ENCODE measurements at regions not wholly inside any gene's neighbourhood (a gene's known extent, or its start where the extent isn't known, plus 50 kb on each side); places are given as distances from the start of the nearest gene placed in this dataset.

DNA sequence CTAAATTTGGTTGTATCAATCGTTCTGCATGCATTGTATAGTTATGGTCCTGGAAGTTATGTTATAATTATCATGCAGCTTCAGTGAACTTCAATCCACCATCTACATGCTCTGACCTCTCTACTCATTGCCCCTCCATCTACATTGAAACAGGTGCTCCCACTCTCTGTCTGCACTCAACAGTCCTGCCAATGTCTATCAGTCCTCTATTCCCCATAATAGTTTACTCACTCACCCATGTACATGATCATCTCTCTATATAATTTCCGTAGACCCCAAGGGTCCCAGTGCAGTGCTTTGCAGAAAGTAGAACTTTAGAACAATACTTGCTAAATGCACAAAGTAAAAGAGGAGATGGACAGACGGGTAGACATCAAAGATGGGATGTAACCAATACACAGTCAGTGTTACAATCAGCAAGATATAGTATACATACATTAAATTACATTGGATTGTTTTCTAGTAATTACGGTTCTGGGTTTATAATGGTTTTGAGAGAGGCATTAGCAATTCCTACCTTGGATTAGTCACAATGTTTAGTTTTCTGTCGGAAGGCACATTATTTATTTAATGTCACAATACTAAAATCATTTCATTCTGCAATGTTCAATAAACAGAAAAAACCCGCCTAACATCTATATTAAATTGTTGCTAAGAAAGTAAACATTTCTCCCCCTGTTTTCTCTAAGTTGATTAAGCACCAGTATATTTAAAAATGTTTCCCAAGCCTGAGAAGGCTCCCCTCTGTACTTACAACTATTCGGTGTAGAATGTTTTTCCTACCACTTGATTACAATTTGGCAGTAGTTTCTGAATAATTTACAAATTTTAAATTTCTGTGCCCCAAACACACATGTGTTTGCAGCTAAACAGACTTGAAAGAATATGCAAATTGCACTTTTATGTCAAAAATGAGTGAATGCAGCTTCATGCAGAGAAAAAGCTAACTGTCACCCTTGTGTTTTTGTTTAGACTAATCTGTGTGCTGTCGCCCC, 94.4 kb upstream of the SIX2 start:
- H3K36me3 ChIP-seq (ENCODE audit: low read depth, low read length): no peaks in the 10 kb centered on the region
- no peaks in the 10 kb centered on the region for H3K9me3 ChIP-seq (ENCODE audit: low read length)
- H3K4me3 ChIP-seq (ENCODE audit: low read length): peak overlapping the region; percentile 33; the same call in 1 of the 2 replicates
- BruUV-seq (replicated peaks): no TSS peak
- TF ChIP-seq EZH2 (IDR thresholded peaks at IDR 0.05; ENCODE audit: low read length, unreplicated experiment): no peak
- TF ChIP-seq, protein P1, sequence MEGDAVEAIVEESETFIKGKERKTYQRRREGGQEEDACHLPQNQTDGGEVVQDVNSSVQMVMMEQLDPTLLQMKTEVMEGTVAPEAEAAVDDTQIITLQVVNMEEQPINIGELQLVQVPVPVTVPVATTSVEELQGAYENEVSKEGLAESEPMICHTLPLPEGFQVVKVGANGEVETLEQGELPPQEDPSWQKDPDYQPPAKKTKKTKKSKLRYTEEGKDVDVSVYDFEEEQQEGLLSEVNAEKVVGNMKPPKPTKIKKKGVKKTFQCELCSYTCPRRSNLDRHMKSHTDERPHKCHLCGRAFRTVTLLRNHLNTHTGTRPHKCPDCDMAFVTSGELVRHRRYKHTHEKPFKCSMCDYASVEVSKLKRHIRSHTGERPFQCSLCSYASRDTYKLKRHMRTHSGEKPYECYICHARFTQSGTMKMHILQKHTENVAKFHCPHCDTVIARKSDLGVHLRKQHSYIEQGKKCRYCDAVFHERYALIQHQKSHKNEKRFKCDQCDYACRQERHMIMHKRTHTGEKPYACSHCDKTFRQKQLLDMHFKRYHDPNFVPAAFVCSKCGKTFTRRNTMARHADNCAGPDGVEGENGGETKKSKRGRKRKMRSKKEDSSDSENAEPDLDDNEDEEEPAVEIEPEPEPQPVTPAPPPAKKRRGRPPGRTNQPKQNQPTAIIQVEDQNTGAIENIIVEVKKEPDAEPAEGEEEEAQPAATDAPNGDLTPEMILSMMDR (conservative IDR thresholded peaks at IDR 0.05; ENCODE audit: low read depth, low read length): no peak
- no peak for TF ChIP-seq EZH2phosphoT487 (IDR thresholded peaks at IDR 0.05; ENCODE audit: borderline replicate concordance, low read length)
- no peaks in the 10 kb centered on the region for H3K27me3 ChIP-seq (ENCODE audit: low read length)
- H3K79me2 ChIP-seq (ENCODE audit: low read length): no peaks in the 10 kb centered on the region
- no peaks in the 10 kb centered on the region for H4K20me1 ChIP-seq (ENCODE audit: low read length)
- no peaks in the 10 kb centered on the region for H3F3A ChIP-seq (ENCODE audit: low read length, unreplicated experiment)
- H2AFZ ChIP-seq (ENCODE audit: low read length): no peak overlapping the region
- peak overlapping the region; percentile 57 for H3K9ac ChIP-seq (ENCODE audit: low read length)
- ChIA-PET CTCF (no interaction called here), POLR2A (ENCODE audit: unreplicated experiment) (no interaction called here)
- peak overlapping the region; percentile 89 for H3K27ac ChIP-seq (ENCODE audit: low read length)
- peak overlapping the region; percentile 74 for H3K4me2 ChIP-seq (ENCODE audit: low read length)
- intact Hi-C loops (cut with micrococcal nuclease): loop anchor here (1.0 to 5.0 kb wide), 3 partner anchors 17 to 139 kb away; no protein-coding TSS in a partner anchor
- ATAC-seq (peak; percentile 86), DNase-seq (peak; percentile 94)
- H3K9me2 ChIP-seq (replicated peaks; ENCODE audit: low read length): no peaks in the 10 kb centered on the region
- H3K4me1 ChIP-seq (ENCODE audit: insufficient read depth, low read length): peaks cover 38% of the 10 kb centered on the region

DNA sequence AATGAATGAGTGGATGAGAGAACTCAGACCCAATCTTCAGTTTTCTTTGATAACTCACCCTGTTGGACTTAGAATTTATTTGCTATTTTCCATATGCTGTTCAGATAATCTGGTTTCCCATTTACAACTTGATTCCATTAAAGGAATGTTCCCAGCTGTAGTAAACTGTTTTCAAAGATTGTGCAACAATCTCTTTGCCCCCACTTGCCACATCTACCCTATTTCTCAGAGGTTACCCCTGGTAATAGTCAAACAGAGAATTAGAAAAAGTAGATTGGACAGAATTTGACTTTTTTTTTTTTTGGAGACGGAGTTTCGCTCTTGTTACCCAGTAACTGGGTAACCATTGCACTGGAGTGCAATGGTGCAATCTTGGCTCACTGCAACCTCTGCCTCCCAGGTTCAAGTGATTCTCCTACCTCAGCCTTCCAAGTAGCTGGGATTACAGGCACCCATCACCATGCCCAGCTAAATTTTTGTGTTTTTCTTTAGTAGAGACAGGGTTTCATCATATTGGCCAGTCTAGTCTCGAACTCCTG, 93.4 kb upstream of the SIX2 start:
- Histone ChIP-seq H2AFZ (ENCODE audit: low read length) (no peak overlapping the region), H3K36me3 (ENCODE audit: low read depth, low read length) (no peaks in the 10 kb centered on the region), H3K9me2 (replicated peaks; ENCODE audit: low read length) (no peaks in the 10 kb centered on the region), H3K4me2 (ENCODE audit: low read length) (peak overlapping the region; percentile 45), H3K9me3 (ENCODE audit: low read length) (no peaks in the 10 kb centered on the region), H4K20me1 (ENCODE audit: low read length) (no peaks in the 10 kb centered on the region), H3K27me3 (ENCODE audit: low read length) (no peaks in the 10 kb centered on the region), H3F3A (ENCODE audit: low read length, unreplicated experiment) (no peaks in the 10 kb centered on the region), H3K4me1 (ENCODE audit: insufficient read depth, low read length) (peaks cover 38% of the 10 kb centered on the region), H3K79me2 (ENCODE audit: low read length) (no peaks in the 10 kb centered on the region), H3K9ac (ENCODE audit: low read length) (peak overlapping the region; percentile 8; the same call in 1 of the 2 replicates), H3K27ac (ENCODE audit: low read length) (peak overlapping the region; percentile 43), H3K4me3 (ENCODE audit: low read length) (peak overlapping the region; percentile 7; the same call in 1 of the 2 replicates)
- DNase-seq (peak; percentile 23), ATAC-seq (no peak)
- intact Hi-C loops (cut with micrococcal nuclease): loop anchor here (5.0 kb wide), 2 partner anchors 70 to 140 kb away; no protein-coding TSS in a partner anchor
- ChIA-PET POLR2A (ENCODE audit: unreplicated experiment) (no interaction called here), CTCF (no interaction called here)
- no TSS peak for BruUV-seq (replicated peaks)
- TF ChIP-seq, protein P1 (conservative IDR thresholded peaks at IDR 0.05; ENCODE audit: low read depth, low read length): no peak
- TF ChIP-seq EZH2 (IDR thresholded peaks at IDR 0.05; ENCODE audit: low read length, unreplicated experiment) (no peak), EZH2phosphoT487 (IDR thresholded peaks at IDR 0.05; ENCODE audit: borderline replicate concordance, low read length) (no peak)
